PC-9 (cell line): ENCODE measurements at regions not wholly inside any gene's neighbourhood (a gene's known extent, or its start where the extent isn't known, plus 50 kb on each side); places are given as distances from the start of the nearest gene placed in this dataset.
"Not testable (repeated sequence)": the region's sequence is repeated elsewhere in the genome, so short reads cannot be mapped to it uniquely, and the experiment has no call there.

Source experiments
- BruUV-seq: library from RNA; stranded (reverse); fragments of 400-500 nt; replicated peaks from 2 replicates; lab custom pipeline; 2021; lab: Mats Ljungman, UMichigan
- CTCF ChIA-PET: fragments of 300-600 bp; sonication (Branson Sonifier 250); formaldehyde crosslinking; loops from one replicate; lab custom pipeline; 2022; ENCODE audit warnings: antibody characterized with exemption; lab: Charles Lee
- POLR2A ChIA-PET: fragments of 300-600 bp; sonication (Branson Sonifier 250); formaldehyde crosslinking; loops from one replicate; lab custom pipeline; 2022; ENCODE audit warnings: antibody characterized with exemption; ENCODE audit not compliant: unreplicated experiment; lab: Charles Lee
- DNase-seq, 2 experiments: peaks; one replicate each; pipeline versions ENCODE4 v3.0.0 to v3.0.0-alpha.2; 2015 to 2022; ENCODE audit warnings: mixed read lengths in 1 of 2
- H2AFZ ChIP-seq: fragments of 200-600 bp; sonication (generic); 2 replicates; pipeline ENCODE4 v1.8.1; 2017; ENCODE audit warnings: antibody characterized with exemption
- H3F3A ChIP-seq: fragments of 200-600 bp; sonication (generic); 2 replicates; pipeline ENCODE4 v1.8.1; 2017; ENCODE audit warnings: antibody characterized with exemption, mild to moderate bottlenecking, low read depth; ENCODE audit not compliant: insufficient read depth
- H3K27ac ChIP-seq: fragments of 200-600 bp; sonication (generic); 2 replicates; pipeline ENCODE4 v1.6.1; 2016; ENCODE audit warnings: mixed run types
- H3K27me3 ChIP-seq: fragments of 200-600 bp; sonication (generic); 2 replicates; pipeline ENCODE4 v1.6.1; 2016; ENCODE audit warnings: low read depth, mixed run types; ENCODE audit not compliant: insufficient read depth
- H3K36me3 ChIP-seq: fragments of 200-600 bp; sonication (generic); 2 replicates; pipeline ENCODE4 v1.6.1; 2016; ENCODE audit warnings: low read depth, mixed run types
- H3K4me1 ChIP-seq: fragments of 200-600 bp; sonication (generic); replicated peaks from 2 replicates; pipeline ENCODE4 v1.6.1; 2016; ENCODE audit warnings: mixed run types; ENCODE audit not compliant: insufficient read depth
- H3K4me2 ChIP-seq: fragments of 200-600 bp; sonication (generic); 2 replicates; pipeline ENCODE4 v1.6.1; 2017; ENCODE audit warnings: mixed run types
- H3K4me3 ChIP-seq: fragments of 200-600 bp; sonication (generic); 2 replicates; pipeline ENCODE4 v1.6.1; 2016; ENCODE audit warnings: mixed run types
- H3K79me2 ChIP-seq: fragments of 200-600 bp; sonication (generic); 2 replicates; pipeline ENCODE4 v1.6.1; 2017; ENCODE audit warnings: low read depth, mixed run types
- H3K9me2 ChIP-seq: fragments of 200-600 bp; sonication (generic); 2 replicates; pipeline ENCODE4 v1.8.1; 2017; ENCODE audit warnings: mild to moderate bottlenecking; ENCODE audit not compliant: insufficient read depth
- H3K9me3 ChIP-seq: fragments of 200-600 bp; sonication (generic); 2 replicates; pipeline ENCODE4 v1.8.1; 2016; ENCODE audit warnings: low read depth; ENCODE audit not compliant: insufficient read depth
- H4K20me1 ChIP-seq: fragments of 200-600 bp; sonication (generic); 2 replicates; pipeline ENCODE4 v1.8.1; 2017; ENCODE audit not compliant: insufficient read depth
- CTCF ChIP-seq: fragments of 200-600 bp; sonication (generic); conservative IDR thresholded peaks from 2 replicates; pipeline ENCODE4 v1.6.1; 2017; ENCODE audit warnings: mixed run types, antibody characterized with exemption, mild to moderate bottlenecking, moderate library complexity
- EZH2 ChIP-seq: fragments of 200-600 bp; sonication (generic); IDR thresholded peaks from 2 replicates; pipeline ENCODE4 v1.8.0; 2017; ENCODE audit warnings: antibody characterized with exemption, low read depth
- intact Hi-C: fragments of 100-400 bp; cut with micrococcal nuclease; formaldehyde crosslinking; loops from one replicate; pipeline ENCODE4 v1.10.0; 2022; ENCODE audit not compliant: unreplicated experiment

DNA sequence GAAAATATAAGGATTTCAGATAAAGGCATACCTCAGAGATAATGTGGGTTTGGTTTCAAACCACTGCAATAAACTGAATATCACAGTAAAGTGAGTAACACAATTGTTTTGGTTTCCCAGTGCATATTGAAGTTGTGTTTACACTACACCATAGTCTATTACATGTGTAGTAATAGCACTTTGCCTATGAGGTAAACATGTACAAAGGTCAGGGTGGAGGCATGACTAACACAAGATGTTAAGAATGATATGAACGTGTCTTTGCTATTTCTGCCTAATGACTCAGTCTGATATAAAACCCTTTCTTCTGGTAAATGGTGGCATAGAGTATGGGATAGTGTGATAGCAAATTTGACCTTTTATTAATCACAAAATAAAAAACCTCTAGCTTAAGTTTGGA lies 621.5 kb upstream of the ADGRL2 start:
- intact Hi-C loops, result loop anchor here (10.0 kb wide), 1 partner anchor 506 kb away; no protein-coding TSS in a partner anchor

GRCh38 chr1:81178431-81179093 lies 622.2 kb upstream of the ADGRL2 start:
- H3K27me3 ChIP-seq, DNase-seq, H3K36me3 ChIP-seq, H3K79me2 ChIP-seq, H3K9me2 ChIP-seq, H3K4me3 ChIP-seq, CTCF ChIA-PET, POLR2A ChIA-PET, BruUV-seq, H4K20me1 ChIP-seq, H2AFZ ChIP-seq: not testable (repeated sequence)
- Histone ChIP-seq H3F3A (peaks cover 16% of the 10 kb centered on the region; the same call in 1 of the 2 replicates), H3K4me1 (peaks cover 32% of the 10 kb centered on the region), H3K27ac (peak overlapping the region; percentile 48; the same call in 1 of the 2 replicates), H3K4me2 (peak overlapping the region; percentile 7; the same call in 1 of the 2 replicates), H3K9me3 (peaks cover 17% of the 10 kb centered on the region; the same call in 1 of the 2 replicates)
- intact Hi-C loops, result loop anchor here (10.0 kb wide), 1 partner anchor 506 kb away; no protein-coding TSS in a partner anchor

More for the DNA sequence above, 621.5 kb upstream of the ADGRL2 start:
- CTCF ChIA-PET, result no interaction called here
- H3K79me2 ChIP-seq, result no peaks in the 10 kb centered on the region
- H4K20me1 ChIP-seq, result no peaks in the 10 kb centered on the region
- no TSS peak for BruUV-seq
- no peak overlapping the region for H2AFZ ChIP-seq
- TF ChIP-seq CTCF (no peak), EZH2 (no peak)
- H3K4me3 ChIP-seq, result no peak overlapping the region
- H3K4me1 ChIP-seq, result peaks cover 26% of the 10 kb centered on the region
- H3K27me3 ChIP-seq, result no peaks in the 10 kb centered on the region
- H3K36me3 ChIP-seq, result no peaks in the 10 kb centered on the region
- DNase-seq, result peak; percentile 16 to 92
- no peaks in the 10 kb centered on the region for H3K9me2 ChIP-seq
- H3F3A ChIP-seq, result peaks cover 9% of the 10 kb centered on the region; the same call in 1 of the 2 replicates
- peaks cover 21% of the 10 kb centered on the region; the same call in 1 of the 2 replicates for H3K9me3 ChIP-seq
- POLR2A ChIA-PET, result no interaction called here
- H3K27ac ChIP-seq, result peak overlapping the region; percentile 48
- H3K4me2 ChIP-seq, result peak overlapping the region; percentile 7

DNA sequence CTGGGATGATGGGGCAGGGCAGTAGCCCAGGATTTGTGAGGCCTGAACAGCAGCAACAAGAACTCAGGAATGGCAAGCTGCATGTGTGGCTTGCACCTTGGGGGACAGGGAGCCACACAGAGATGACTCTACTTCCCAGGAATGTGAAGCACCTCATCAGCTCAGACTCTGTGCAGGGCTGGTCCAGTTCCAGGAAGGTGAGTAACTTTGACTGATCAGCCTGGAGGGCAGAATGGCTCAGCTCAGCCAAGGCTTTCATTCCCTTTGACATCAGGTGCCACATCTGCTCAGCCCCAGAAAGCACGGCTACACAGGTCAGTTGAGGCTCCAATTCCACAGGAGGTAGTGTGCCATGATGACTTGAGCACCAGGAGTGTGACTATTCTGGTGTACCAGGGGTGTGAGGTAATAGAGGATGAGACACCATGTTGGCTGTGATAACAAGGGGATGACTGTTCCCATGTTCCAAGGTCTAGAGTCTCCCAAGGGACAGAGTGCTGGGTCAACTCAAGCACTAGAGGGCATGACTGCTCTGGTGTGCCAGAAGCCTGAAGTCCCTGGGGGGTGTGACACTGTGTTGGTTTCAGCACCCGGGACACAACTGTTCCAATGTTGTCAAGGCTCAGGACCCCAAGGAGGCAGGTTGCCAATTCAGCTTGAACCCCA lies 625.8 kb upstream of the ADGRL2 start:
- H2AFZ ChIP-seq, result no peak overlapping the region
- CTCF ChIA-PET, result no interaction called here

More for the DNA sequence above, 625.8 kb upstream of the ADGRL2 start:
- Histone ChIP-seq H3F3A (peaks cover 18% of the 10 kb centered on the region; the same call in 1 of the 2 replicates), H3K27me3 (no peaks in the 10 kb centered on the region), H3K4me2 (peak overlapping the region; percentile 20; the same call in 1 of the 2 replicates), H3K9me2 (no peaks in the 10 kb centered on the region), H3K4me1 (peaks cover 35% of the 10 kb centered on the region), H4K20me1 (no peaks in the 10 kb centered on the region), H3K4me3 (no peak overlapping the region), H3K9me3 (peaks cover 13% of the 10 kb centered on the region), H3K36me3 (no peaks in the 10 kb centered on the region), H3K79me2 (no peaks in the 10 kb centered on the region), H3K27ac (peak overlapping the region; percentile 38; the same call in 1 of the 2 replicates)
- intact Hi-C loops, result loop anchor here (10.0 kb wide), 1 partner anchor 510 kb away; no protein-coding TSS in a partner anchor
- peak; percentile 82 to 91 for DNase-seq
- no TSS peak for BruUV-seq
- POLR2A ChIA-PET, result no interaction called here
- TF ChIP-seq CTCF, result no peak
- no peak for TF ChIP-seq EZH2
